Mesenteric fat pad (tissue), 1 donor: ENCODE measurements at regions not wholly inside any gene's neighbourhood (a gene's known extent, or its start where the extent isn't known, plus 50 kb on each side); places are given as distances from the start of the nearest gene placed in this dataset.

Experiments used
- DNase-seq: peaks from one replicate; pipeline ENCODE4 v3.0.0-alpha.2; 2020; ENCODE audit warnings: low spot score
- donor health status: DM: yes; HTN: yes; CAD: no.

DNA sequence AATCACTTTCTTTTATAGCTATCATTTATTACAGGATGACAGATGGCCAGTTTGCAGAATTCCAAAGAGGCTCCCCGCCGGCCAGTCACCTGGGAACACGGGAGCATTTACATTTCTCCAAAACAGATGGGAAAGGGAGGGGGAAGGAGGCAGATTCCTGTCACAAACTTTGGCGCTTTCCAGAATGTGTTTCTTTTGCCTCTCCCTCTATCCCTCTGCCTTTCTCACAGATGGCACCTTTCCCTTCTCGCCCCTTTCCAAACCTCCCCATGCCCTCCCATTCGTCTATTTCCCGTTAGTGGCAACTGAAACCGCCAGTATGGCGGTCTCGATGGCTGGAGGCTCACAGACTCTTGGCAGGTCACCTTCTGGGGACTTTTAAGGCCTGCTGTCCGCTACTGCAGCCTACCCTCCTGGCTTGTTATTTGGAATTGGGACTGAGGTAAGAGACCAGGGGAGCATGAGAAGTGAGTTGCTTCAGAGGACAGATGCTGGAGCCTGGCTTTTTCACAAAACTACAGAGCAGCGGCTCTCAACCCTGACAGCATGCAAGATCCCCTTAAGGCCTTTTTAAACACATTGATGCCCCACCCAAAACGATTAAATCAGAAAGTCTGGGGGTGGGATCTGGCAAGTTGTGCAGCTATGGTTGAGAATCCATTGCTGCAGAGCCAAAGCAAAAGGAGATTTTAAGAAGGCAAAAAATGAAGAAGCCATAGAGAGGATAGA lies 161.5 kb upstream of the VASH1 start:
- DNase-seq, result peak; percentile 51

DNA sequence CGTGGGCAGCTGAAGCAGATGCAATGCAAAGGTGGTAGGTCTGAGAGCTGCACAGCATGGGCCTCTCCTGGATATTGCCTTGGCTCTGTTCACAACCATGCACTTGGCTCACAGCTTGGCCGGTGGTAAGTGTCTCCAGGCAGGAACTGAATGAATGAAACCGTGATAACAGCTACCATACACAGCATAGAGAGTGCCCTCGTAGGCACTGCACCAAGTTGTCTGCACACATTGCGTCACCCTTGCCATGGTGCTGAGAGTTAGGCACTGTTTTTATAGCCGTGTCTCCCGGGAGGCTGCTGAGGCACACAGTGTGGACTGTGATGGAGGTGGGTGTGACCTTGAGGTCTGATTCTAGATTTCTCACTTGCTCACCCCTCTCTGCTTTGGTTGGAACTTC lies 157.6 kb upstream of the VASH1 start:
- peak; percentile 37 for DNase-seq

DNA sequence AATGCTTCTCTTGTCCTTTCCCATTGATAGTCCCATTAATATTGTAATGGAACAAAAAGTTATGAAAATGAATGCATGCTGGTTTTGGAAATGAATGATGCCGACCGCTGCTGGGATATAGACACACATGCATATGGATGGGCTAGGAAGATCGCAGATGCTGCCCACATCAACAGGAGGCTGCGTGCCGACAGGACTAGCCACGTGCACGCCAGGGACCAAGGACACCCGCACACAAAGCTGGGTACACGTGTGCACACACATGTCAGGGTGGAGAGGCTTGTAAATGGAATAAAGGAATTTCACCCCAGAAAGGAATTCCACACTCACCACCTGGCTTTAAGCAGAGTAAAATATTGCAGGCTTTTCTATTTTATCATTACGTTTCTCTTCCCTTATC lies 153.8 kb upstream of the VASH1 start:
- DNase-seq, result no peak

DNA sequence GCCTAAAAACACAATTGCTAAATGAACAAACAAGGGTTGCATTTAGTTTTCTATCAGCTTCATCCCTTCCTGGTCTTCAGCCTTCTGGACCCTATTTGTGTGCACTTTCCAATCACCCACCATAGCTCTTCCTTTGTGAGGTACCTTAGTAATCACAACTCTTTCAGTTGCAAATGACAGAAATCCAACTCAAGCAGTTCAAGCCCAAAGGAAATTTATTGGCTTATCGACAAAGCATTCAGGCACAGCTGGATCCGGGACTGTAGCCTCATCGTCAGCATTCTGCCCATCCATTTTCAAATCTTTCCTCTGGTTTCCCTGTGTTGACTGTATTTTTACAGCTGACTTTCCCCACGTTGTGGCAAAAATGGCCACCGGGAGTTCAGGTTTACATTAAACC lies 148.6 kb upstream of the VASH1 start:
- DNase-seq, result no peak

DNA sequence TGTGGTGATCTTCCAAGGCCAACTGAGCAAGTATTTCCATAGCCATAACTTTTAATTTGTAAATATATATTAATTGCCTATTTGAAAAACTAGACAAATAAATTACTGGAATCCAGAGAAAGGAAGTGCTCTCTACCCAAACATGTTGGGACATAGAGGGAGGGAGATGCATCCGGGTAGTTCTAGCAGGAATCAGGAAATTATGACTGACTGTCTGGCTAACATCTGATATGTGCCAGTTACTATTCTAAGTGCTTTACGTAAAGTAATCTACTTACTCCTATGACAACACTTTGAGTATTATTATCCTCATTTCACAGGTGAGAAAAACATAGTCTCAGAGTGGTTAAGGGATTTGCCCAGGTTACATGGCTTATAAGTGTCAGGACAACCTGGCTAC lies 147.7 kb upstream of the VASH1 start:
- no peak for DNase-seq

DNA sequence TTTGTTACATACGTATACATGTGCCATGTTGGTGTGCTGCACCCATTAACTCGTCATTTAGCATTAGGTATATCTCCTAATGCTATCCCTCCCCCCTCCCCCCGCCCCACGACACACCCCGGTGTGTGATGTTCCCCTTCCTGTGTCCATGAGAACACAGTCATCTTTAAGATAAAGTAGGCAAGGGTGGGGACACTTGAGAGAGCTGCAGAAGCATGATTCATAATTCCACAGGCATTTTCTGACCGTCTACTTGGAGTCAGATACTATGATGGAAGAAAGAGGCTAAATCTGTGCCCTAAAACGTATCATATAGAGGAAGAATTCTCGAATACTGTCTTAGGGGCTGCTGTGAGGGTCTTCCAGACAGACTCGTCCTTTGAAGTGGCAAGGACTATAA lies 145.9 kb upstream of the VASH1 start:
- DNase-seq, result no peak

DNA sequence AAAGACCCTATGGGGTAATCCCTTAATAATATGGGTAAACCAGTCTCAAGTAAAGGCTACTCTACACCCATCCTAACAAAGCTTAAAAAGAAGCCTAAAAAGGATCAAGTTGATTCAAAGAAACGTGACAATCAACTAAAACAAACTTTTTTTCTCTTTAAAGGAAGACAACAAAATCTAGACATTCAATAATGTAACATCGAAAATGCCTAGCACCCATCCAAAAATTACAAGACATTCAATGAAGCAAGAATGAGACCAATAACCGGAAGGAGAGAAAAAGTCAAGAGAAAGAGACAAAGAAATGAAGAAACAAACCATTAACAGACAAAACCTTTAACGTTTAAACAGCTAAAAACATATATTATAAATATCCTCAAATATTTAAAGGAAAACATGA lies 143.8 kb upstream of the VASH1 start:
- no peak for DNase-seq

DNA sequence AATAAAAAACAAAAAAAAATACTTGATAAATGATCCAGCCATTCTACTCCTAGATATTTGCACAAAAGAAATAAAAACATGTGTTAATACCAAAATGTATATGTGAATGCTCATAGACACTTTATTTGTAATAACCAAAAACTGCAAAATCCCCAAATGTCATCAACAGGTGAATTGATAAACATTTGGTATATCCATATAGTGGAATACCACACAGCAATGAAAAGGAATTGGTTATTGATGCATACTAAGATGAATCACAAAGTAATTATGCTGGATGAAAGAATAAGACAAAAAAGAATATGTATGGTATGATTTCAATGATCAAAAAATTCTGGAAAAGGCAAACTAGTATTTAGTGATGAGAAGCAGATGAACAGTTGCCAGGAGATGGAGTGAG lies 124.7 kb upstream of the VASH1 start:
- no peak for DNase-seq

DNA sequence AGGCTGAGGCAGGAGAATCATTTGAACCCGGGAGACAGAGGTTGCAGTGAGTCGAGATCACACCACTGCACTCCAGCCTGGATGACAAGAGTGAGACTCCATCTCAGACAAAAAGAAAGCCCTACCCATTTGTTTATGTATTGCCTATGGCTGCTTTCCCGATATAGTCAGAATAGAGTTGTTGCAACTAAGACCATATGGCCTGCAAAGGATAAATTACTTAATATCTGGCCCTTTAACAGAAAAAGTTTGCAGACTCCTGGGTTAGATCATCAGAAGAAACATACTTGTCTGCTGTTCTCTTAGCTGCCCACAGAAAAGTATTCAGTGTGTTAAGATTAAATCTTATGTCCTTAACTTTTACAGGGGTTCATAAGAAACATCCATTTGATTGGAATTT lies 122.4 kb upstream of the VASH1 start:
- no peak for DNase-seq

DNA sequence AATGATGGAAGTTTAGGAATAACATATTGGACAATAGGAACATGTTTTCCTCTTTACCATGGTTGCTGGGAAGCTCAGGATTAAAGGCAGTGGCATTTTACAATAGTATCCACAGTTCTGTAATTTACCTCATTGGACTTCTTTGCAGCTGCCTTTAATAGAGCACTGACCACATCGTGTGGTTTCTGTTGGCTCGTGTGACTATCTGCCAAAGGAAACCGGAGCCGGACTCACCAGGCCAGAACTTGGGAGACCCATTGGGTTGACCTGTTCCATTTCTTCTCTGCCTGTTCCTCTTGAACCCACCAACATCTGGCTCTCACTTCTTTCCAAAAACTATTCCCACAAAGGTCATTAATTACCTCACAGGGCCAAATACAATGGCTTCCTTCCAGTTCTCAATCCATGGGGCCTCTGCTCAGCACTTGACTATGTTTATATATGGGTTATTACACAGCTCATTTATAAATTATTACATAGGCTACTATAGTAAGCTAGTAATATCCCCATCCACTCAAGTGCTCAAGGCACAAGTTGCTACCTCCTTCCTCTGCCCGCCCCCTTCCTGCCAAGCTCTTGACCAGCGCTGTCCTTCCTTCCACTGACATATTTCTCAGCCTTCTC lies 121.5 kb upstream of the VASH1 start:
- DNase-seq, result no peak

DNA sequence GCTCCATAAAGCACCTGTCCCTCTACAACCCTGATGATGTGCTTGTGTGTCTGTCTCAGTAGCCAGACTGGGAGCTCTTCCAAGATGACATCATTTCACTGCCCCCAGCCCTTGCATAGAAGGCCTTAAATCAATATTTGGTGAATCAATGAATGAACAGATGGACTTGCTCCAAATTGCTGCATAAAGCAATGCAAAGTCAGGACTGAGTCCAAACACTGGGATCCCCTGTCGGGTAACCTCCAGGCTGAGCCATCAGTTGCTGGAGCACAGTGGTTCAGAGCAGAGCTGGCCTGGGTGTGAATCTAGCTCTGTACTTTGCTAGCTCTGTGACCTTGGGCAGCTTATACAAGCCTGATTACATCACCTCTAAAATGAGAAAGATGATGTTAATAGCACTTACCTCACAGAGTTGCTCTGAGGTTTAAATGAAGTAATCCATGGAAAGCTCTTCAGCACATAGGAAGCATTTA lies 120.3 kb upstream of the VASH1 start:
- no peak for DNase-seq

DNA sequence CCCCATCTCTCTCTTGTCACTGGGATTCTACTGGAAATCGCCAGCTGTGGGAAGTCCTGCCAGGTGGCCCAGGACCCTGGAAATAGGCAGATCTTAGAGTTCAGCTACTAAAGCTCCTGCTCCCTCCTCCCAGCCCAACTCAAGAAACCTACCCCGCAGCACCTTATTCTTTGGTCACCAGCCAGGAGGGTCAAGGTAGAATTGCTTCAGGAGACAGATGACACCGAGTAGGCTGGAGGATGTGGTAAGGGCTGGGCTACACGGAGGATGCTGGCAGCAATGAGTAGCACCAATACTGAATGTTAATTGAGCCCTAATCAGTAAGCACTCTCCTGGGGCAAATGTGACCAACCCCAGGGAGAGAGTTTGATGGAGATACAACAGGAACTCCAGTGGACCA lies 119.7 kb upstream of the VASH1 start:
- no peak for DNase-seq

DNA sequence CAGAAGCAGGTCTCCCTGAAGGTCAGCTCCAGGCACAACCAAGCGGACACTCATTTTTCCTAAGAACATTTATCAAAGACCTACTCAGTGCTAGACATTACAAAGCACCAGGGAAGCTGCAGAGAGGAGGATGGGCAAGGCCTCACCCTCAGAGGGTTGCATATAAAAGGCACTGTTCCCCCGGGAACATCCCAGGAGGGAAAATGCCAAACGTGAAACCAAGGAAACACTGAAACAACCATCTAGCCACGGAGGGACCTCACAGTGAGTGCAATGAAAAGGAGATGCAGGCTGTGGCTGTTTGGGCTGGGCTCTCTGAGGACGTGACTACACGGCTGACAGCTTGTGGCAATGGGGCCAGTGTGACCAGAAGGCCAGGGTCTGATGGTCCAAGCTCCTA lies 117.4 kb upstream of the VASH1 start:
- DNase-seq, result no peak

DNA sequence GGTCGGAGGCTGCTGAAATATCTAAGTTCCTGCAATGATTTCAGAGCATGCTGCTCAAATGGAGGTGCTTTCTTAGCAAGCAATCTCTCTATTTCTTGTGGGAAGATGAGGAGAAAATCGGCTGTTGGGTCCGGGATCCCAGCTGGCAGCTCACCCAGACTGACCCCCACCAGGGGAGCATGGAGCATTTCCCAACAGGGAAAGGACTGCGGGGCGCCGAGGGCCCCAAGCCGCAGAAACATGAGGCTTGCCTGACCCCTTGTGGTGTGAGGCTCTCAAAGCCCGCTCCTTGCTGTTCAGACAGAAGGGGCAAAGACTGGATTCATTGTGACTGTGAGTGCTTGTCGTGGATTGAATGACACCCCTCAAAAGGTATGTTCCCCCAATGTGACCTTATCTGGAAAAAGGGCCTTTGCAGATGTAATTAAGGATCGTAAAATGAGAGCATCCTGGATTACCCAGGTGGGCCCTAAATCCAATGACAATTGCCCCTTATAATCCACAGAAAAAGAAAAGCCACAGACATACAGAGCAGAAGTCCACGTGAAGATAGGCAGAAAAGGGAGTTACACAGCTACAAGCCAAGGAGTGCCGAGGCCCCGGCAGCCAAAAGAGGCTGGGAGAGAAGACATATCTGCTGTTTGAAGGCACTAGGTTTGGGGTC lies 116.3 kb upstream of the VASH1 start:
- DNase-seq, result no peak

DNA sequence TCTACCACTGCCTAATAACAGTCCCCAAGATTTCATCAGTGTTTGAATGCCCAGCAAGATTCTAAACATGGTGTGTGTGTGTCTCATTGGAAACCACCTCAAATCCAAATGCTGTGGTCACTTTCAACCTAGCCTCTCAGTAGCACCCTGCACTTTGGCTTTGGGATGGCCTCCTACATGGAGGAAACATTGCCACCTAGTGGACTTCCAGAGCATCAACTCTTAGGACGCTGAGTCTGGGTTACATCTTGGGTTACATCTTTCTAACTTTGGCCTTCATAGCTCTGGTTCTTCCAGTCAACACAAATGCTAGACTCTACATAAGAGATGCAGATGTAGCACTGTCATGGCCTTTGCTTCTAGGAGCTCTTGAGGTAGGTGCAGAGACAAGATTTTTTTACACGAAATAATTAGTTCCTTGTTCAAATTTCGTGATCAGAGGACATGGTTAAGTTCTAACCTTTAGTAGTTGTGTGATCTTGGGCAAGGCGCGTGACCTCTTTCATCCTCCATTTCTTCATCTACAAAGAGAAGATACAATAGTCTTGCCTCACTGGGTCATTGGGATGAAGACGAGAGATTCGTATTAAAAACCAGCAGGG lies 113.5 kb upstream of the VASH1 start:
- no peak for DNase-seq

DNA sequence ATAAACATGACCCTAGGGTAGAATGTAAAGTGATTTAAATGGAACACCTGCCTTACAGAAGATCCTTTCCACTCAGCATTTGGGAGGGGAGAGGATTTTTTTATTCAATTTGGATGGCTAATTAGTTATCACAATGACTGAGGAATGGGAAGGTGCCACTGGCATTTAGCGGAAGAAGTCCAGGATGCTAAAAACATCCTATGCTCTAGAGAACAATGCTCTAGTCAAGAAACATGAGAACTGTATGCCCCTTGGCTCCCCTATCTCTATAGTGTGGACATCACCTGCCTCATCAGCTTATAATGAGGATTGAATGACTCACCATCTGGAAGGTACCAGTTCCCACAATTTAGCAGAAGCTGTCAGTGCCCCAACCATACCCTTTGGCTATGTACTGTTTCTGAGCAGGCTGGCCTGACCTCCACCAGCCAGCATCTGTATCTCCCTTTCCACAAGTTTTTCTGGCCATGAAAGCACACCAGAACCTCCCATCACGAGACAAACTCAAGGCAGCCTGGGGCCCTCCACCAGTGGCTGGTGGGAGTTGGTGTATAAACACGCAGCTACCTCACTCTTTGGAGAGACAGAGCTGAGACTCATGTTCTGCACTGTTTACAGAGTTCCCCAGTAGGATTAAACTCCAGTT lies 109.7 kb upstream of the VASH1 start:
- DNase-seq, result no peak

DNA sequence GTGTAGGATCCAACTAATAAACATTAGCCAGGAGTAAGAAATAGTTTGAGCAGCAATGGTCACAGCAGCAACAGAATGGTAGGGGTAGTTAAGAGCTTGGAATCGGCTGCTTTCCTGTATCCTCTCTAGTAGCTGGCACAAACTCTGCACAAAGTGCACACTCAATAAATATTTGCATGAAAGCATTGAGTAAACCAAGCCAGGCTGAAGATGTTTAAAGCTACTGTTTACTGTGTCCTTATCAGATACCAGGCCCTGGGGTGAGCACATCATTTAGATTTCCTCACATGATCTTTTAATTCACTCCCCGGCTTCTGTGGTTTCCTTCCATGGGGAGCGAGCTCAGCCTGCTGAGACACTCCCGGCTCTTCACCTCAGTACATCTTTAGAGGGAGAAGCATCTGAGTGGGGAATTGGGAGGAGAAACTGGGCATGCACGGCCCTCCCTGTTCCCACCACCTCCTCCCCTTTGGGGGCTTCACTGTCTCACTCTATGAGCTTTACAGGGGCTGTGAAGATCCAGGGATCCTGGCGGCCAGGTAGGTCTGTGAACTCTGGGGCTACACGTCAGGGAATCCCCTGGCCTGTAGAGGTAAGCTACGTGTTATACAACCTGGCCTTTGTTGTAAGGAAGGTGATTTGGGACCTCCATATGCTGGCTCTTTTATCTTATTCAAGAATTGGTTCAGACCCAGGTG lies 107.2 kb upstream of the VASH1 start:
- no peak for DNase-seq

DNA sequence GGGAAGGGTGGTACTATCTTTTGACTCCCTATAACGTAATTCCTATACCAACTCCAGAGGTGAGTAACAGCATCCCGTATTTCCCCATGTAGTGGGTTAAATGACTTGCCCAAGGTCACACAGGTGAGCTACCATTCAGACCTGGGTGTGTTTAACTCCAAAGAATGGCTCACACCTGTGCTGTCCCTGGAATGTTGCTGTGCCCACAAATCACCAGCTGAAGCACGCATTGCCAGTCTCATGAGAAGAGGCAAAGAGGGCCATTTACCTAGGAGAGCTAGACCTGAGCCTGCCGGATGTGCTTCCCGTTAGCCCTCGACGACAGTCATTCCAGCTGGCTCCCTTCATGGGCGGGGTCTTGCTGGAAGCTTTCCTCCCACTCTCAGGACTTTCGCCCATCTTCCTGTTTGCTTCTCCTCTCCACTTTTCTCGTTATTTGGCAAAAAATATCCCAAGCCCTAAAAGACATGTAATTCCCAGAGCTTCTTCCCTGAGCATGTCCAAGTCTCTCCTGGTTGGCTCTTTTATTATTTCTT lies 106.6 kb upstream of the VASH1 start:
- no peak for DNase-seq

DNA sequence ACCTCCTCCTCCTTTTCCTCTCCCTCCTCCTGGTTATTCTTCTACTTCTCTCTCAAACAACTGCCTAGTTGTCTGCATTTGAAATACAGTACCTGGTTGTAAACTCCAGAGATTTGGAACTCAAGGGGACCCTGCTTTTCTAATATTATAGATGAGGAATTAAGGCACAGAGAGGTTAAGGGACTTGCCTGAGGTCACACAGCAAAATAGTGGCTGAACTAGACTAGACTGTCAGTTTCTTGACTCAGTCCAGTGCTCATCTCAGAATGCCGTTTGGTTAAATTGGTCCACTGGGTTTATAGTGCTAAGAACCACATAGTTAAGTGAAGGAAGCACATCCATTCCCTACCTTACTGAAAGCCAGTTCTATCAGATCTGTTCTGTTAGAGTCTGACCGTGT lies 105.9 kb upstream of the VASH1 start:
- no peak for DNase-seq

DNA sequence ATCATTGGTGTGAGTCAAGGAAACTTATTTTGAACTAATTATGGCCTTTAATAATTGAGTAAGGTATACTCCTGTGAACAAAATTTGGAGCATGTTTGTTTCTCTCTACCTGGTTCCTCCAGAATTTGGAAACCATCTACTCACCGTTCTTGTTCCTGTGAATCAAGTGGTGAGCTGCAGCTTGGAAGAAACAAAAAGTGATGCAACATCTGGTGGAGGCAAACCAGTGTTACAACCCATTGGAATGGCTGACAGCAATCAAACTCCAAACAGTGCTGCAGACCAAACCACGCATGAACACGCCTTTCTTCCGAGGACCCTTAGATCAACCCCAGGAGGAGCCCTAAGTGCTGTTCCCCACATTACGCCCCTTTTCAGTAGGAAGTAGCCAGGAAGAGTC lies 104.7 kb upstream of the VASH1 start:
- DNase-seq, result no peak

DNA sequence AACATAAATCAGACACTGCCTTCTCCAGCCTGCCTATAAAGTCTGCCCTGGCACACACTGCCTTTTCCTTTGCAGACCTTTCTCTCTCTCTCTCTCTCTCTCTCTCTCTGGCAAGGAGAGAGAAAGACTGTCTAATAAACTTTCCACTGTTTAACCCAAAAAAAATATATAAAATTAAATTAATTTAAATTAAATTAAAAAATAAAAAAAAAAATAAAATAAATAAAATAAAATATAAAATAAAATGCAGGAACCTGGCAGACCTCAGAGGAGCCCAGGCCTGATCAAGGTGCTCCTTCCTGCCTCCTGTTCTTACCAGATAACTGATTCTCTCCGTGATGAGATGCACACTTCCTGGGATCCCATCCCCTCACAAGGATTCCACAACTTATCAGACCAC lies 103.9 kb upstream of the VASH1 start:
- DNase-seq, result no peak
